GM23338 (cell line): ENCODE measurements at regions not wholly inside any gene's neighbourhood (a gene's known extent, or its start where the extent isn't known, plus 50 kb on each side); places are given as distances from the start of the nearest gene placed in this dataset.

Experiments
- EZH2phosphoT487 ChIP-seq: fragments of 200-600 bp; sonication (generic); IDR thresholded peaks from one replicate; pipeline ENCODE4 v1.8.1; 2018; ENCODE audit warnings: antibody characterized with exemption; ENCODE audit not compliant: unreplicated experiment
- POLR2AphosphoS5 ChIP-seq: IDR thresholded peaks from 2 replicates; pipeline ENCODE4 v1.6.1; 2016; ENCODE audit warnings: antibody characterized with exemption, low read depth
- TF ChIP-seq, protein P1 (sequence below), 2 experiments: fragments of 200-600 bp in 1 of 2; sonication (generic) in 1 of 2; conservative IDR thresholded peaks; 2 replicates each; pipeline versions ENCODE4 v1.5.1 to v1.6.1; 2016 to 2017; ENCODE audit warnings: antibody characterized with exemption in 2 of 2, low read depth in 2 of 2, mild to moderate bottlenecking in 2 of 2, moderate library complexity in 1 of 2

DNA sequence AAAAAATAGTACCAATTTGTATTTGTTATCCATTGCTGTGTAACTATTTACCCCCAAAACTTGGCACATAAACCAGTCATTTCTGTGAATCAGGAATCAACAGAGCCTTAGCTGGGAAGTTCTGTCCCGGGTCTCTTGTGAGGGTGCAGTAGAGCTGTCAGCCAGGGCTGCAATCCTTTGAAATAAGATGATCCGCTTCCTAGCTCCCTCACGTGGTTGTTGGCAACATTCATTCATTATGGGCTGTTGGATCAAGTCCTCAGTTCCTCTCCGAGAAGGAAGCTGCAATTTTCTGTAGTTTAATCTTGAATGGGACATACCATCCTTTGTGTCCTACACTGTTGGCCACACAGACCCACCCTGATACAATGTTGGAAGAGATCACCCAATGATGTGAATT lies 277.2 kb downstream of the SUCLA2 start:
- TF ChIP-seq, protein P1, sequence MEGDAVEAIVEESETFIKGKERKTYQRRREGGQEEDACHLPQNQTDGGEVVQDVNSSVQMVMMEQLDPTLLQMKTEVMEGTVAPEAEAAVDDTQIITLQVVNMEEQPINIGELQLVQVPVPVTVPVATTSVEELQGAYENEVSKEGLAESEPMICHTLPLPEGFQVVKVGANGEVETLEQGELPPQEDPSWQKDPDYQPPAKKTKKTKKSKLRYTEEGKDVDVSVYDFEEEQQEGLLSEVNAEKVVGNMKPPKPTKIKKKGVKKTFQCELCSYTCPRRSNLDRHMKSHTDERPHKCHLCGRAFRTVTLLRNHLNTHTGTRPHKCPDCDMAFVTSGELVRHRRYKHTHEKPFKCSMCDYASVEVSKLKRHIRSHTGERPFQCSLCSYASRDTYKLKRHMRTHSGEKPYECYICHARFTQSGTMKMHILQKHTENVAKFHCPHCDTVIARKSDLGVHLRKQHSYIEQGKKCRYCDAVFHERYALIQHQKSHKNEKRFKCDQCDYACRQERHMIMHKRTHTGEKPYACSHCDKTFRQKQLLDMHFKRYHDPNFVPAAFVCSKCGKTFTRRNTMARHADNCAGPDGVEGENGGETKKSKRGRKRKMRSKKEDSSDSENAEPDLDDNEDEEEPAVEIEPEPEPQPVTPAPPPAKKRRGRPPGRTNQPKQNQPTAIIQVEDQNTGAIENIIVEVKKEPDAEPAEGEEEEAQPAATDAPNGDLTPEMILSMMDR (conservative IDR thresholded peaks at IDR 0.05; ENCODE audit: low read depth in 2 of 2) = peak in 1 of 2 experiments; percentile 51; a peak in 2 of 4 replicates
- TF ChIP-seq EZH2phosphoT487 = no peak
- no peak for TF ChIP-seq POLR2AphosphoS5
